NB4 (cell line): ENCODE measurements at regions not wholly inside any gene's neighbourhood (a gene's known extent, or its start where the extent isn't known, plus 50 kb on each side); places are given as distances from the start of the nearest gene placed in this dataset.
"Not testable (repeated sequence)": the region's sequence is repeated elsewhere in the genome, so short reads cannot be mapped to it uniquely, and the experiment has no call there.

Experiments
- DNase-seq: peaks from one replicate; pipeline ENCODE4 v3.0.0; 2010; ENCODE audit warnings: low read depth
- H3K4me3 ChIP-seq: one replicate; pipeline ENCODE4 v1.5.1; 2011; ENCODE audit warnings: mild to moderate bottlenecking, low read depth, low read length, moderate library complexity
- MYC ChIP-seq: IDR thresholded peaks from 2 replicates; pipeline ENCODE4 v1.6.1; 2011; ENCODE audit warnings: low read depth, low read length
- POLR2A ChIP-seq: IDR thresholded peaks from 2 replicates; pipeline ENCODE4 v1.6.1; 2011; ENCODE audit warnings: mild to moderate bottlenecking; ENCODE audit not compliant: insufficient read length; ENCODE audit errors: extremely low read depth
- TF ChIP-seq, protein P1 (sequence below): IDR thresholded peaks from 2 replicates; pipeline ENCODE4 v1.6.1; 2011; ENCODE audit warnings: low read depth, low read length
- TF ChIP-seq, protein P2 (sequence below): IDR thresholded peaks from one replicate; pipeline ENCODE4 v1.5.1; 2012; ENCODE audit warnings: low read depth, low read length

DNA sequence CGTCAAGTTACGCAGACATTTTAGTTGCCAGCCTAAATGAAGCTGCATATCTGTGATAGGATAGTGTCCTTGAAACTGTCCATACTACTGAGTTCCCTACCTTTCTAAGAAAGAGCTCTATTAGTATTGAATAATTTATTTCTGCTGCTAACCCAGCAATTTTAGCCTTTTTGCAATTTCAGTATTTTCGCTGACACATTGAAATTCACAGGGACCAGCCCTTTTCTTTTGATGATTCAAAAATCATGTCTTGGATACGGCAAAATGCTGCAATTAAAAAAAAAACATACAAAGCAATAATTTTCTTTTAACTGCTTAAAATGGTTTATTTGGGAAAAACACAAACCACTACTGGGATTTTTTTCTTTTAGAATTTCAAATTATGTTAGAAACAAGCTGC, 563.3 kb downstream of the TBC1D32 start:
- no peak for DNase-seq
- H3K4me3 ChIP-seq: no peak overlapping the region
- no peak for TF ChIP-seq MYC
- TF ChIP-seq, protein P1, sequence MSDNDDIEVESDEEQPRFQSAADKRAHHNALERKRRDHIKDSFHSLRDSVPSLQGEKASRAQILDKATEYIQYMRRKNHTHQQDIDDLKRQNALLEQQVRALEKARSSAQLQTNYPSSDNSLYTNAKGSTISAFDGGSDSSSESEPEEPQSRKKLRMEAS: no peak
- TF ChIP-seq, protein P2, sequence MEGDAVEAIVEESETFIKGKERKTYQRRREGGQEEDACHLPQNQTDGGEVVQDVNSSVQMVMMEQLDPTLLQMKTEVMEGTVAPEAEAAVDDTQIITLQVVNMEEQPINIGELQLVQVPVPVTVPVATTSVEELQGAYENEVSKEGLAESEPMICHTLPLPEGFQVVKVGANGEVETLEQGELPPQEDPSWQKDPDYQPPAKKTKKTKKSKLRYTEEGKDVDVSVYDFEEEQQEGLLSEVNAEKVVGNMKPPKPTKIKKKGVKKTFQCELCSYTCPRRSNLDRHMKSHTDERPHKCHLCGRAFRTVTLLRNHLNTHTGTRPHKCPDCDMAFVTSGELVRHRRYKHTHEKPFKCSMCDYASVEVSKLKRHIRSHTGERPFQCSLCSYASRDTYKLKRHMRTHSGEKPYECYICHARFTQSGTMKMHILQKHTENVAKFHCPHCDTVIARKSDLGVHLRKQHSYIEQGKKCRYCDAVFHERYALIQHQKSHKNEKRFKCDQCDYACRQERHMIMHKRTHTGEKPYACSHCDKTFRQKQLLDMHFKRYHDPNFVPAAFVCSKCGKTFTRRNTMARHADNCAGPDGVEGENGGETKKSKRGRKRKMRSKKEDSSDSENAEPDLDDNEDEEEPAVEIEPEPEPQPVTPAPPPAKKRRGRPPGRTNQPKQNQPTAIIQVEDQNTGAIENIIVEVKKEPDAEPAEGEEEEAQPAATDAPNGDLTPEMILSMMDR: no peak
- no peak for TF ChIP-seq POLR2A

DNA sequence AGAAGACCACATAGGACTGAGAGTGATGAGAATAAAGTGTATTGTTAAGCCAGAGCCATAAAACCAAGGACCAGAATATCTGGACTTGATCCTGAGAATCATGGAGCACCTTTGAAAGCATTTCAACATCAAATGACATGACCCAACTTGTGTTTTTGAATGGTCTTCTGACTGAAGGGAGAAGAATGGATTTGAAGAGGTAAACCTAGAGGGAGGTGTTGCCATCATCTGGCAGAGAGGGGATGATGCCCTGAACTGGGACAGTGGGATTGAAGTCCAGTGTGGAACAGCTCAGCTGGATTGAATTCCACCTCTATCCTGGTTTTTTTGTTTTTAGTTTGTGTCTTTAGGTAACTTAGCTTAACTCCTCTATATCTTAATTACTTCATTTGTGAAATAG, 570.0 kb downstream of the TBC1D32 start:
- peak; percentile 6 for DNase-seq
- no peak overlapping the region for H3K4me3 ChIP-seq
- TF ChIP-seq POLR2A (no peak), MYC (no peak)
- TF ChIP-seq, protein P2: no peak
- TF ChIP-seq, protein P1: no peak

DNA sequence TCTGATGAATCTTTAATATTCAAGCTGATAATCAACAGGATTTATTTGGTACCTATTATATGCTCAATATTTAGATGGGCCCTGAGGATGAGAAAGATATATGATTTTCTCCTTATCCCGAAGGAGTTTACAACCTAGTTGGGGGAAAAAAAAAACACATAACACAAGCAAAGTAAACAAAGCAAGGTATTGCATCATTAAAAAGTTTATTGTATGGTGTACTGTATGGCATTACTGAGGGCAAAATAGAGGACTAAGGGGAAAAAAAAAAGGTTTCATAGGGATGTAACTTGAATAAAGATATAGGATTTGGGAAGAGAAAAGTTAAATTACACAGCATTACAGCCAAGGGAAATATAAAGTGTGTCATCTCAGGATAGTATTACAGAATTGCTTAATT, 574.7 kb downstream of the TBC1D32 start:
- TF ChIP-seq POLR2A: no peak
- no peak for TF ChIP-seq MYC
- TF ChIP-seq, protein P2: no peak
- TF ChIP-seq, protein P1: no peak
- no peak for DNase-seq
- H3K4me3 ChIP-seq: no peak overlapping the region

DNA sequence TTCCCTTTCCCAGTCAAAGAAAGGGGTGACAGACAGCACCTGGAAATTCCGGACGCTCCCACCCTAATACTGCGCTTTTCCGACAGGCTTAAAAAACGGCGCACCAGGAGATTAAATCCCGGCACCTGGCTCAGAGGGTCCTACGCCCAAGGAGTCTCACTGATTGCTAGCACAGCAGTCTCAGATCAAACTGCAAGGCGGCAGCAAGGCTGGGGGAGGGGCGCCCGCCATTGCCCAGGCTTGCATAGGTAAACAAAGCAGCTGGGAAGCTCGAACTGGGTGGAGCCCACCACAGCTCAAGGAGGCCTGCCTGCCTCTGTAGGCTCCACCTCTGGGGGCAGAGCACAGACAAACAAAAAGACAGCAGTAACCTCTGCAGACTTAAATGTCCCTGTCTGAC, 585.7 kb downstream of the TBC1D32 start:
- not testable (repeated sequence) for DNase-seq, H3K4me3 ChIP-seq

DNA sequence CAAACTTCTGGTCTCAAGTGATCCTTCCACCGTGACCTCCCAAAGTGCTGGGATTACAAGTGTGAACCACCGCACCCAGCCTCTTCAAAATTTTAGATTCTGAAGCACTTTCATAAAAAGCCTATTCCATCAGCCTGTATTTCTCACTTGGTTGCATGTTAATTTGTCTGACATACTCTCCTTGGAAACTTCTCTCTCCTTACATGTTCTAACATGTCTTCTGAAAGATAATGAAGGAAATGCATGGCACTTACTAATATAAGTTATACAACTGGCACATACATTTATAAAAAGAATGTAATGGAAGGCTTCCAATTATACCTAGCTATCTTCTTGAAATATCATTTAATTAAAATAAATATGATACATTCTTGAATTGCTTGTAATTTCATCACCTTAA, 597.5 kb downstream of the TBC1D32 start:
- TF ChIP-seq, protein P2: no peak
- TF ChIP-seq MYC (no peak), POLR2A (no peak)
- DNase-seq: no peak
- no peak overlapping the region for H3K4me3 ChIP-seq

DNA sequence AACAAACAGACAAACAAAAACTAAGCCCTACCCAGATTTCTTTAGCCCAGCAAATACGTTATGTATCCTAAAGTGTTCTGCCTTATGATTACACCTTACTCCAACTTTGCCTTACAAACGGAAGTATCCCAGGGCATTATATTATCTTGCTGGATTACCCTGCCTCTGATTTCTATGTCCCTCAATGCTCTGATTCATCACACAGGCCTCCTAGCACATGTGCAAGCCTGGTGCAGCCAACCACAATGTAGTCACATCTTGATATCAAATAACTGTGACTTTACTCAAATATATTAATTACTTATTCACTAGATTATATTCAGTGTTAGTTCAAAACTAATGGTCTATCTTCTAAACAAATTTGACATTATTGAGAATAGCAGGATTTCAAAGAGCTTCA, 598.6 kb downstream of the TBC1D32 start:
- DNase-seq: no peak
- H3K4me3 ChIP-seq: no peak overlapping the region

More for the DNA sequence above, 598.6 kb downstream of the TBC1D32 start:
- no peak for TF ChIP-seq MYC
- TF ChIP-seq, protein P2: no peak
- no peak for TF ChIP-seq POLR2A
- TF ChIP-seq, protein P1: no peak
